SHP77 treated with DMSO at 0.1 percent for 48 hours (cell line): ENCODE measurements at regions not wholly inside any gene's neighbourhood (a gene's known extent, or its start where the extent isn't known, plus 50 kb on each side); places are given as distances from the start of the nearest gene placed in this dataset.

Experiments
- DNase-seq: peaks from one replicate; lab custom pipeline; 2025; lab: John Stamatoyannopoulos, UW

- no peak for DNase-seq
Observed at GRCh38 chr6:108778421-108779186, 69.6 kb upstream of the ARMC2 start.

GRCh38 chr6:108779536-108780275, 68.5 kb upstream of the ARMC2 start:
- no peak for DNase-seq

- no peak for DNase-seq
Observed at GRCh38 chr6:108780784-108781183, 67.4 kb upstream of the ARMC2 start.

DNA sequence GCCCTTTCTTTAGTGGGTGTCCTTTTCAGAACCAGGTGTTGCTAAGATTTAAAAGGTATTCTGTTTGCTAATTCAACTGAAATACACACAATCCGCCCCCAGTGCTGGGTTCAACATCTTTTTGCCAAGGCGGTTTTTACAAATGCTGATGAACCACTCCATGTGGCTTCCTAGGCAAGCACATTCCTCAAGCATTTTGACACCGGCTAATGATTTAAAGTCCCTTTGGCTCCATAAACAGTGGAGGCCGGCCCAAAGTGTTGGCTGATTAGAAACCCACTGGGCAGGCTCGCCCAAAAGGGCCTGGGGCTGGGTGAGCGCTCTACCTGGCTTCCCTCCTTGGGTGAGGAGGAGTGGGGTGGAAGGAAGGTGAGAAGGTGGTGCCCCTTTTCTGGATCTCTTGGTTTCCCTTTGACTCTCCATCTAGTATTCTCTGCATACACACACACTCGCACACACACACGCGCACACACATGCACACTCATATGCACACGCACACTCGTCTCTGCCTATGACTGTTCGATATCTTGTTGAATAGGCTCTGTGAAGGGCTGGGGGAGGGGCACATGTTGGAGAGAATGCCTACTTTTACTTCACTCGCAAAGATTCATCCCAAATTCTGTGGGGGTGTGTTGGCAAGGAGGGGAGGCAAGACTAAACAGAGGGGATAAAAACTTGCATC, 66.7 kb upstream of the ARMC2 start:
- DNase-seq: no peak

- peak; percentile 30 for DNase-seq
Observed at GRCh38 chr6:108782179-108783041, 65.8 kb upstream of the ARMC2 start.

DNA sequence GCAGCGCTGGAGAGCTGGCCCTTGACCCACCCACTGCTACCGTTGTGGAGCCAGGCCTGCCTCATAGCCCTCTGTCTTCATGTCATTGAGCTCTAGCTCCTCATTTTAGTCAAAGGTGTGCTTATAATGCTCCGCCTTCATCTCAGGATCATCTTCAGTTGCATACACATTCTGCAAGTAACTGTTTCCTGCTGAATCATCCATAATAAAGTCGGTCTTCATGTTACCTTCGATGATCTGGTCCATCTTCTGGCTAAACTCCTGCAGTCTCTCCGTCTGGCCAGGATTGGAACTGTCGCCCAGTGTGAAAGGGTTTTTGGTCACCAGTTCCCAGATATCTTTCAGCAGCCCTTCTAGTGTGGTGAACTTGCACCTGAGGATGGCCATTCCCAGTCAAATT, 62.6 kb upstream of the ARMC2 start:
- DNase-seq: no peak

- no peak for DNase-seq
Observed at GRCh38 chr6:108788416-108788815, 59.8 kb upstream of the ARMC2 start.

DNA sequence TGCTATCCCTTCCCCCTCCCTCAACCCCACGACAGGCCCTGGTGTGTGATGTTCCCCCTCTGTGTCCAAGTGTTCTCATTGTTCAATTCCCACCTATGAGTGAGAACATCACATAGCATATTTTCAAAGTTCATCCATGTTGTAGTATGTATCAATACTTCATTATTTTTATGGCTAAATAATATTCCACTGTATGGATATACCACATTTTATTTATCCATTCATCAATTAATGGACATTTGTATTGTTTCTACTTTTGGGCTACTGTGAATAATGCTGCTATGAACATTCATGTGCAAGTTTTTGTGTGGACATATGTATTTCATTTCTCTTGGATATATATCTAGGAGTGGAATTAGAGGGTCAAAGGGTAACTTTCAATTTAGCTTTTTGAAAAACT, 58.7 kb upstream of the ARMC2 start:
- no peak for DNase-seq

- DNase-seq: no peak
Observed at GRCh38 chr6:108791700-108792099, 56.5 kb upstream of the ARMC2 start.

GRCh38 chr6:108793516-108794251, 54.5 kb upstream of the ARMC2 start:
- DNase-seq: no peak

- no peak for DNase-seq
Observed at GRCh38 chr6:108795122-108795521, 53.1 kb upstream of the ARMC2 start.

DNA sequence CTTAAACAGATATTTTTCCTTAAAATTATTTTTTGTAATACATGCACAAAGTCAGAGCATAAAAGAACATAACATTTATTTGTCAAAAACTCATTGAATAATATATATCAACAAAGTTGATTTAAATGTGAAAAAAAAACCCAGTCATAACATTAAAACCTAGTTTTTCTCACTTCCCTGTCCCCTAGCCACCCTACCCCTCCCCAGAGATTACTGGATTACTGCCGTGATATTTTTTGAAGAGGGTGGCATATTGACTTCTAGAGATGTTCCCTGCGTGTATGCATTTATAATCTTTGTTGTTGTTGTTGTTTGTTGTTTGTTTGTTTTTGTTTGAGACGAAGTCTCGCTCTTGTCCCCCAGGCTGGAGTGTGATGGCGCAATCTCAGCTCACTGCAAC, 52.4 kb upstream of the ARMC2 start:
- DNase-seq: no peak

DNA sequence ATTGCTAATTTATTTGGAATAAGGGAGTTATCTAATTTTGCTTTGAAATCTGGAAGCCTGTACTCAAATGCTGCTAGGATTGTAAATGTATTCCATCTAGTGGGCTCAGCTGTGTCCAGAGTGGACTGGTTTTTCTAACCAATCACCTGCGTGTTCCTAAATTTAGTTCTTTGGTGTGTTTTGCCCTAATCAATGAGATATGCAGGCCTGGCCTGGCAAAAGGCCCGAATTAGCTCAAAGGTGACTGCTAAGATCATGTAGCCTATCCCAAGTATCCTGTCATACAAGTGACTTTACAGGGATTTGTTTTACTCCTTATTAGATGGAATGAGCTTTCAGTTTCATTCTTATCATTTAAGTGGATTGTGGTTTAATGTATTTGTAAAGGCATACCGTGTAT, 51.3 kb upstream of the ARMC2 start:
- DNase-seq: no peak

- no peak for DNase-seq
Observed at GRCh38 chr6:108797951-108798669, 50.1 kb upstream of the ARMC2 start.
